Fibroblast of lung (primary cell): ENCODE measurements at regions not wholly inside any gene's neighbourhood (a gene's known extent, or its start where the extent isn't known, plus 50 kb on each side); places are given as distances from the start of the nearest gene placed in this dataset.
"Not testable (repeated sequence)": the region's sequence is repeated elsewhere in the genome, so short reads cannot be mapped to it uniquely, and the experiment has no call there.

Source experiments
- DNase-seq, 2 donors: peaks; one replicate each; pipeline versions ENCODE4 v3.0.0 to v3.0.0-alpha.2; 2010; ENCODE audit warnings: low read depth in 2 of 2
- H2AFZ ChIP-seq: 2 replicates; pipeline ENCODE4 v1.5.1; 2012; ENCODE audit warnings: low read length, control low read depth, inconsistent platforms
- H3K27ac ChIP-seq: 2 replicates; pipeline ENCODE4 v1.5.1; 2011; ENCODE audit warnings: low read length, control low read depth; ENCODE audit not compliant: insufficient read depth
- H3K27me3 ChIP-seq: 2 replicates; pipeline ENCODE4 v1.5.1; 2011; ENCODE audit warnings: mild to moderate bottlenecking, low read length; ENCODE audit not compliant: control insufficient read depth, insufficient read depth
- H3K36me3 ChIP-seq: 2 replicates; pipeline ENCODE4 v1.5.1; 2011; ENCODE audit warnings: low read length; ENCODE audit not compliant: control insufficient read depth, insufficient read depth
- H3K4me1 ChIP-seq: 2 replicates; pipeline ENCODE4 v1.5.1; 2011; ENCODE audit warnings: low read length; ENCODE audit not compliant: control insufficient read depth, insufficient read depth; ENCODE audit errors: extremely low read depth
- H3K4me2 ChIP-seq: 2 replicates; pipeline ENCODE4 v1.5.1; 2011; ENCODE audit warnings: low read length, control low read depth; ENCODE audit not compliant: insufficient read depth; ENCODE audit errors: extremely low read depth
- H3K4me3 ChIP-seq, 4 experiments: fragments of 200-600 bp in 1 of 4; sonication (generic) in 1 of 4; replicated peaks in 1 of 4; 2 replicates each; pipeline ENCODE4 v1.5.1; 2011 to 2016; ENCODE audit warnings: low read length in 4 of 4, low read depth in 3 of 4, mild to moderate bottlenecking in 3 of 4, control low read depth in 2 of 4, inconsistent platforms in 1 of 4, mixed read lengths in 1 of 4; ENCODE audit not compliant: insufficient read depth in 1 of 4; ENCODE audit errors: control extremely low read depth in 1 of 4
- H3K79me2 ChIP-seq: 2 replicates; pipeline ENCODE4 v1.5.1; 2012; ENCODE audit warnings: mild to moderate bottlenecking, low read length, inconsistent platforms; ENCODE audit not compliant: control insufficient read depth, insufficient read depth
- H3K9ac ChIP-seq: 2 replicates; pipeline ENCODE4 v1.5.1; 2011; ENCODE audit warnings: mild to moderate bottlenecking, low read length, control low read depth; ENCODE audit not compliant: insufficient read depth
- H3K9me3 ChIP-seq: 2 replicates; pipeline ENCODE4 v1.5.1; 2012; ENCODE audit warnings: low read depth, low read length; ENCODE audit not compliant: control insufficient read depth, insufficient read depth
- H4K20me1 ChIP-seq: 2 replicates; pipeline ENCODE4 v1.5.1; 2011; ENCODE audit warnings: low read length; ENCODE audit not compliant: control insufficient read depth, insufficient read depth; ENCODE audit errors: extremely low read depth
- EZH2 ChIP-seq: IDR thresholded peaks from 2 replicates; pipeline ENCODE4 v1.5.1; 2012; ENCODE audit warnings: low read length, control low read depth, mild to moderate bottlenecking; ENCODE audit errors: missing control alignments
- TF ChIP-seq, protein P1 (sequence below), 2 donors: IDR thresholded peaks in 1 of 2; conservative IDR thresholded peaks in 1 of 2; 1 replicate in 1 of 2; 2 replicates in 1 of 2; pipeline ENCODE4 v1.5.1; 2011 to 2012; ENCODE audit warnings: low read length in 2 of 2, control low read depth in 1 of 2, inconsistent platforms in 1 of 2, low read depth in 1 of 2, mild to moderate bottlenecking in 1 of 2

- Histone ChIP-seq H3K4me3 (no peak overlapping the region), H3K9me3 (no peaks in the 10 kb centered on the region), H3K4me1 (peaks cover 2% of the 10 kb centered on the region), H3K4me2 (no peak overlapping the region), H4K20me1 (no peaks in the 10 kb centered on the region), H3K27me3 (no peaks in the 10 kb centered on the region), H3K36me3 (no peaks in the 10 kb centered on the region), H3K9ac (no peak overlapping the region), H2AFZ (no peak overlapping the region), H3K79me2 (no peaks in the 10 kb centered on the region), H3K27ac (no peak overlapping the region)
- TF ChIP-seq, protein P1, sequence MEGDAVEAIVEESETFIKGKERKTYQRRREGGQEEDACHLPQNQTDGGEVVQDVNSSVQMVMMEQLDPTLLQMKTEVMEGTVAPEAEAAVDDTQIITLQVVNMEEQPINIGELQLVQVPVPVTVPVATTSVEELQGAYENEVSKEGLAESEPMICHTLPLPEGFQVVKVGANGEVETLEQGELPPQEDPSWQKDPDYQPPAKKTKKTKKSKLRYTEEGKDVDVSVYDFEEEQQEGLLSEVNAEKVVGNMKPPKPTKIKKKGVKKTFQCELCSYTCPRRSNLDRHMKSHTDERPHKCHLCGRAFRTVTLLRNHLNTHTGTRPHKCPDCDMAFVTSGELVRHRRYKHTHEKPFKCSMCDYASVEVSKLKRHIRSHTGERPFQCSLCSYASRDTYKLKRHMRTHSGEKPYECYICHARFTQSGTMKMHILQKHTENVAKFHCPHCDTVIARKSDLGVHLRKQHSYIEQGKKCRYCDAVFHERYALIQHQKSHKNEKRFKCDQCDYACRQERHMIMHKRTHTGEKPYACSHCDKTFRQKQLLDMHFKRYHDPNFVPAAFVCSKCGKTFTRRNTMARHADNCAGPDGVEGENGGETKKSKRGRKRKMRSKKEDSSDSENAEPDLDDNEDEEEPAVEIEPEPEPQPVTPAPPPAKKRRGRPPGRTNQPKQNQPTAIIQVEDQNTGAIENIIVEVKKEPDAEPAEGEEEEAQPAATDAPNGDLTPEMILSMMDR (conservative IDR thresholded peaks at IDR 0.05 in 1 of 2, IDR thresholded peaks at IDR 0.05 in 1 of 2; ENCODE audit: low read depth in 1 of 2, low read length in 2 of 2) = no peak
- no peak for TF ChIP-seq EZH2
- no peak for DNase-seq
These were observed 362.0 kb downstream of the RFC3 start for GRCh38 chr13:34179927-34180326.

GRCh38 chr13:34181256-34181655 is 363.3 kb downstream of the RFC3 start:
- DNase-seq, H3K4me2 ChIP-seq: not testable (repeated sequence)

GRCh38 chr13:34189946-34190345 is 372.0 kb downstream of the RFC3 start:
- Histone ChIP-seq H3K4me2 (no peak overlapping the region), H3K9ac (no peak overlapping the region), H3K79me2 (no peaks in the 10 kb centered on the region), H3K36me3 (no peaks in the 10 kb centered on the region), H3K4me3 (no peak overlapping the region), H3K4me1 (no peaks in the 10 kb centered on the region), H4K20me1 (no peaks in the 10 kb centered on the region), H3K27ac (no peak overlapping the region), H2AFZ (no peak overlapping the region), H3K27me3 (no peaks in the 10 kb centered on the region), H3K9me3 (no peaks in the 10 kb centered on the region)
- TF ChIP-seq, protein P1 (conservative IDR thresholded peaks at IDR 0.05 in 1 of 2, IDR thresholded peaks at IDR 0.05 in 1 of 2; ENCODE audit: low read depth in 1 of 2, low read length in 2 of 2) = no peak
- no peak for TF ChIP-seq EZH2
- DNase-seq = no peak

More at GRCh38 chr13:34181256-34181655, 363.3 kb downstream of the RFC3 start:
- H2AFZ ChIP-seq, H4K20me1 ChIP-seq, H3K4me1 ChIP-seq, H3K36me3 ChIP-seq, H3K9me3 ChIP-seq, H3K27me3 ChIP-seq, H3K79me2 ChIP-seq, H3K4me3 ChIP-seq, H3K9ac ChIP-seq, H3K27ac ChIP-seq: not testable (repeated sequence)
